LNCaP clone FGC (cell line): ENCODE measurements at regions not wholly inside any gene's neighbourhood (a gene's known extent, or its start where the extent isn't known, plus 50 kb on each side); places are given as distances from the start of the nearest gene placed in this dataset.

Experiments used
- DNase-seq: peaks from one replicate; pipeline ENCODE4 v3.0.0-alpha.2; 2011; ENCODE audit warnings: low read depth
- H3K4me3 ChIP-seq: 2 replicates; pipeline ENCODE4 v1.5.1; 2011; ENCODE audit warnings: mild to moderate bottlenecking, low read depth, low read length, control low read depth
- CTCF ChIP-seq: IDR thresholded peaks from 2 replicates; pipeline ENCODE4 v1.5.1; 2012; ENCODE audit warnings: mild to moderate bottlenecking; ENCODE audit not compliant: control insufficient read depth, insufficient read depth; ENCODE audit errors: extremely low read depth

- no peak for TF ChIP-seq CTCF
- H3K4me3 ChIP-seq: no peak overlapping the region
- no peak for DNase-seq
Observed at GRCh38 chr18:78562531-78562961, 417.1 kb upstream of the SALL3 start.

GRCh38 chr18:78563110-78563509 is 416.5 kb upstream of the SALL3 start:
- no peak overlapping the region for H3K4me3 ChIP-seq
- no peak for TF ChIP-seq CTCF
- no peak for DNase-seq

- no peak overlapping the region for H3K4me3 ChIP-seq
- no peak for TF ChIP-seq CTCF
Observed at GRCh38 chr18:78564030-78564429, 415.6 kb upstream of the SALL3 start.

GRCh38 chr18:78564518-78564917 is 415.1 kb upstream of the SALL3 start:
- no peak for TF ChIP-seq CTCF

More at GRCh38 chr18:78564030-78564429, 415.6 kb upstream of the SALL3 start:
- no peak for DNase-seq

GRCh38 chr18:78565240-78565639 is 414.4 kb upstream of the SALL3 start:
- no peak for TF ChIP-seq CTCF
- DNase-seq: no peak
- H3K4me3 ChIP-seq: no peak overlapping the region

More at GRCh38 chr18:78564518-78564917, 415.1 kb upstream of the SALL3 start:
- no peak for DNase-seq
- H3K4me3 ChIP-seq: no peak overlapping the region

- no peak overlapping the region for H3K4me3 ChIP-seq
- TF ChIP-seq CTCF: no peak
- DNase-seq: no peak
Observed at GRCh38 chr18:78566065-78566464, 413.6 kb upstream of the SALL3 start.

GRCh38 chr18:78566720-78567119 is 412.9 kb upstream of the SALL3 start:
- DNase-seq: no peak
- H3K4me3 ChIP-seq: no peak overlapping the region
- TF ChIP-seq CTCF: no peak
